DND-41 (cell line): ENCODE measurements at regions not wholly inside any gene's neighbourhood (a gene's known extent, or its start where the extent isn't known, plus 50 kb on each side); places are given as distances from the start of the nearest gene placed in this dataset.

Source experiments
- CTCF ChIP-seq: IDR thresholded peaks from 2 replicates; pipeline ENCODE4 v1.5.1; 2012; ENCODE audit warnings: borderline replicate concordance, low read length, moderate library complexity, mild to moderate bottlenecking; ENCODE audit not compliant: poor library complexity, severe bottlenecking; ENCODE audit errors: extremely low read depth
- EZH2 ChIP-seq: IDR thresholded peaks from 3 replicates; pipeline ENCODE4 v1.6.1; 2012; ENCODE audit warnings: borderline replicate concordance, low read depth, mild to moderate bottlenecking, moderate library complexity, low read length, inconsistent platforms; ENCODE audit not compliant: severe bottlenecking

GRCh38 chr9:7668541-7668940, 131.0 kb downstream of the DMAC1 start:
- TF ChIP-seq CTCF (no peak), EZH2 (no peak)
